ENCODE measurements at regions not wholly inside any gene's neighbourhood (a gene's known extent, or its start where the extent isn't known, plus 50 kb on each side); places are given as distances from the start of the nearest gene placed in this dataset.

DNA sequence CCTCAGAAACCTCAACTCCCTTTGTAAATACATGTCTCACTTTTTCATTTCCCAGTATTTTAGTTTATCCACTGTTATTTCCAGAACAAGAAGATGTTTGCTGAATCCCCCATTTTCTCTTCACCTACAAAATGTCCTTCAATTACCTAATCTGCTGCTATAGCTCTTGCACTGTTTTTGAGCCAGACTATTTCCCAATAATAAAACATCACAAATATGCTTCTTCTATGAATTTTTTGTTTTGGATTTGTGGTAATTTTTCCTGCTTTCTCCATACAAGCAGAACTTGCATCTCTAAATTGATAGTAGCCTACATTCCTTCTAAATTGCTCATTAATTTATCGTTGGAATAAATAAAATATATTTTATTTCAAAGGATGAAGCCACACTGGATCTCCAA is 199.6 kb upstream of the C1orf87 start (continued):
- TF ChIP-seq, protein P1, sequence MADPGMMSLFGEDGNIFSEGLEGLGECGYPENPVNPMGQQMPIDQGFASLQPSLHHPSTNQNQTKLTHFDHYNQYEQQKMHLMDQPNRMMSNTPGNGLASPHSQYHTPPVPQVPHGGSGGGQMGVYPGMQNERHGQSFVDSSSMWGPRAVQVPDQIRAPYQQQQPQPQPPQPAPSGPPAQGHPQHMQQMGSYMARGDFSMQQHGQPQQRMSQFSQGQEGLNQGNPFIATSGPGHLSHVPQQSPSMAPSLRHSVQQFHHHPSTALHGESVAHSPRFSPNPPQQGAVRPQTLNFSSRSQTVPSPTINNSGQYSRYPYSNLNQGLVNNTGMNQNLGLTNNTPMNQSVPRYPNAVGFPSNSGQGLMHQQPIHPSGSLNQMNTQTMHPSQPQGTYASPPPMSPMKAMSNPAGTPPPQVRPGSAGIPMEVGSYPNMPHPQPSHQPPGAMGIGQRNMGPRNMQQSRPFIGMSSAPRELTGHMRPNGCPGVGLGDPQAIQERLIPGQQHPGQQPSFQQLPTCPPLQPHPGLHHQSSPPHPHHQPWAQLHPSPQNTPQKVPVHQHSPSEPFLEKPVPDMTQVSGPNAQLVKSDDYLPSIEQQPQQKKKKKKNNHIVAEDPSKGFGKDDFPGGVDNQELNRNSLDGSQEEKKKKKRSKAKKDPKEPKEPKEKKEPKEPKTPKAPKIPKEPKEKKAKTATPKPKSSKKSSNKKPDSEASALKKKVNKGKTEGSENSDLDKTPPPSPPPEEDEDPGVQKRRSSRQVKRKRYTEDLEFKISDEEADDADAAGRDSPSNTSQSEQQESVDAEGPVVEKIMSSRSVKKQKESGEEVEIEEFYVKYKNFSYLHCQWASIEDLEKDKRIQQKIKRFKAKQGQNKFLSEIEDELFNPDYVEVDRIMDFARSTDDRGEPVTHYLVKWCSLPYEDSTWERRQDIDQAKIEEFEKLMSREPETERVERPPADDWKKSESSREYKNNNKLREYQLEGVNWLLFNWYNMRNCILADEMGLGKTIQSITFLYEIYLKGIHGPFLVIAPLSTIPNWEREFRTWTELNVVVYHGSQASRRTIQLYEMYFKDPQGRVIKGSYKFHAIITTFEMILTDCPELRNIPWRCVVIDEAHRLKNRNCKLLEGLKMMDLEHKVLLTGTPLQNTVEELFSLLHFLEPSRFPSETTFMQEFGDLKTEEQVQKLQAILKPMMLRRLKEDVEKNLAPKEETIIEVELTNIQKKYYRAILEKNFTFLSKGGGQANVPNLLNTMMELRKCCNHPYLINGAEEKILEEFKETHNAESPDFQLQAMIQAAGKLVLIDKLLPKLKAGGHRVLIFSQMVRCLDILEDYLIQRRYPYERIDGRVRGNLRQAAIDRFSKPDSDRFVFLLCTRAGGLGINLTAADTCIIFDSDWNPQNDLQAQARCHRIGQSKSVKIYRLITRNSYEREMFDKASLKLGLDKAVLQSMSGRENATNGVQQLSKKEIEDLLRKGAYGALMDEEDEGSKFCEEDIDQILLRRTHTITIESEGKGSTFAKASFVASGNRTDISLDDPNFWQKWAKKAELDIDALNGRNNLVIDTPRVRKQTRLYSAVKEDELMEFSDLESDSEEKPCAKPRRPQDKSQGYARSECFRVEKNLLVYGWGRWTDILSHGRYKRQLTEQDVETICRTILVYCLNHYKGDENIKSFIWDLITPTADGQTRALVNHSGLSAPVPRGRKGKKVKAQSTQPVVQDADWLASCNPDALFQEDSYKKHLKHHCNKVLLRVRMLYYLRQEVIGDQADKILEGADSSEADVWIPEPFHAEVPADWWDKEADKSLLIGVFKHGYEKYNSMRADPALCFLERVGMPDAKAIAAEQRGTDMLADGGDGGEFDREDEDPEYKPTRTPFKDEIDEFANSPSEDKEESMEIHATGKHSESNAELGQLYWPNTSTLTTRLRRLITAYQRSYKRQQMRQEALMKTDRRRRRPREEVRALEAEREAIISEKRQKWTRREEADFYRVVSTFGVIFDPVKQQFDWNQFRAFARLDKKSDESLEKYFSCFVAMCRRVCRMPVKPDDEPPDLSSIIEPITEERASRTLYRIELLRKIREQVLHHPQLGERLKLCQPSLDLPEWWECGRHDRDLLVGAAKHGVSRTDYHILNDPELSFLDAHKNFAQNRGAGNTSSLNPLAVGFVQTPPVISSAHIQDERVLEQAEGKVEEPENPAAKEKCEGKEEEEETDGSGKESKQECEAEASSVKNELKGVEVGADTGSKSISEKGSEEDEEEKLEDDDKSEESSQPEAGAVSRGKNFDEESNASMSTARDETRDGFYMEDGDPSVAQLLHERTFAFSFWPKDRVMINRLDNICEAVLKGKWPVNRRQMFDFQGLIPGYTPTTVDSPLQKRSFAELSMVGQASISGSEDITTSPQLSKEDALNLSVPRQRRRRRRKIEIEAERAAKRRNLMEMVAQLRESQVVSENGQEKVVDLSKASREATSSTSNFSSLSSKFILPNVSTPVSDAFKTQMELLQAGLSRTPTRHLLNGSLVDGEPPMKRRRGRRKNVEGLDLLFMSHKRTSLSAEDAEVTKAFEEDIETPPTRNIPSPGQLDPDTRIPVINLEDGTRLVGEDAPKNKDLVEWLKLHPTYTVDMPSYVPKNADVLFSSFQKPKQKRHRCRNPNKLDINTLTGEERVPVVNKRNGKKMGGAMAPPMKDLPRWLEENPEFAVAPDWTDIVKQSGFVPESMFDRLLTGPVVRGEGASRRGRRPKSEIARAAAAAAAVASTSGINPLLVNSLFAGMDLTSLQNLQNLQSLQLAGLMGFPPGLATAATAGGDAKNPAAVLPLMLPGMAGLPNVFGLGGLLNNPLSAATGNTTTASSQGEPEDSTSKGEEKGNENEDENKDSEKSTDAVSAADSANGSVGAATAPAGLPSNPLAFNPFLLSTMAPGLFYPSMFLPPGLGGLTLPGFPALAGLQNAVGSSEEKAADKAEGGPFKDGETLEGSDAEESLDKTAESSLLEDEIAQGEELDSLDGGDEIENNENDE (IDR thresholded peaks at IDR 0.05; ENCODE audit: insufficient replicate concordance, low read length), result no peak
- TF ChIP-seq, protein P2, sequence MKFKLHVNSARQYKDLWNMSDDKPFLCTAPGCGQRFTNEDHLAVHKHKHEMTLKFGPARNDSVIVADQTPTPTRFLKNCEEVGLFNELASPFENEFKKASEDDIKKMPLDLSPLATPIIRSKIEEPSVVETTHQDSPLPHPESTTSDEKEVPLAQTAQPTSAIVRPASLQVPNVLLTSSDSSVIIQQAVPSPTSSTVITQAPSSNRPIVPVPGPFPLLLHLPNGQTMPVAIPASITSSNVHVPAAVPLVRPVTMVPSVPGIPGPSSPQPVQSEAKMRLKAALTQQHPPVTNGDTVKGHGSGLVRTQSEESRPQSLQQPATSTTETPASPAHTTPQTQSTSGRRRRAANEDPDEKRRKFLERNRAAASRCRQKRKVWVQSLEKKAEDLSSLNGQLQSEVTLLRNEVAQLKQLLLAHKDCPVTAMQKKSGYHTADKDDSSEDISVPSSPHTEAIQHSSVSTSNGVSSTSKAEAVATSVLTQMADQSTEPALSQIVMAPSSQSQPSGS (IDR thresholded peaks at IDR 0.05; ENCODE audit: low read length), result no peak
- TF ChIP-seq GTF2F1 (IDR thresholded peaks at IDR 0.05; ENCODE audit: borderline replicate concordance, low read depth, low read length), result no peak
- TF ChIP-seq KDM4A (IDR thresholded peaks at IDR 0.05; ENCODE audit: low read depth, low read length, severe bottlenecking), result no peak
- TF ChIP-seq RBBP5 (IDR thresholded peaks at IDR 0.05; ENCODE audit: borderline replicate concordance, low read depth, low read length), result no peak
- TF ChIP-seq SP1 (IDR thresholded peaks at IDR 0.05; ENCODE audit: low read depth, low read length), result no peak
- no peak for TF ChIP-seq KDM5A (IDR thresholded peaks at IDR 0.05; ENCODE audit: low read length)
